Inferior parietal cortex (tissue), 1 donor: ENCODE measurements at regions not wholly inside any gene's neighbourhood (a gene's known extent, or its start where the extent isn't known, plus 50 kb on each side); places are given as distances from the start of the nearest gene placed in this dataset.

Experiments
- DNase-seq: peaks from one replicate; pipeline ENCODE4 v3.0.0-alpha.2; 2016; ENCODE audit errors: extremely low spot score

- no peak for DNase-seq
These were observed 57.0 kb upstream of the PAK1 start for GRCh38 chr11:77530879-77531278.

- no peak for DNase-seq
These were observed 55.8 kb upstream of the PAK1 start for GRCh38 chr11:77529685-77530084.

- peak; percentile 57 for DNase-seq
These were observed 51.7 kb upstream of the PAK1 start for GRCh38 chr11:77525455-77526091.

GRCh38 chr11:77524539-77524938, 50.6 kb upstream of the PAK1 start:
- no peak for DNase-seq

GRCh38 chr11:77523712-77524111, 49.8 kb upstream of the PAK1 start:
- DNase-seq = no peak
